Prostate gland (tissue), 2 donors: ENCODE measurements at regions not wholly inside any gene's neighbourhood (a gene's known extent, or its start where the extent isn't known, plus 50 kb on each side); places are given as distances from the start of the nearest gene placed in this dataset.

Source experiments
- DNase-seq: peaks from one replicate; pipeline ENCODE4 v3.0.0-alpha.2; 2019; ENCODE audit warnings: low spot score
- H3K27ac ChIP-seq, 2 donors: fragments of 200-600 bp; sonication (generic); 2 replicates each; pipeline ENCODE4 v1.5.1; 2017 to 2019
- H3K27me3 ChIP-seq: fragments of 200-600 bp; sonication (generic); replicated peaks from 2 replicates; pipeline ENCODE4 v1.5.1; 2019; ENCODE audit not compliant: insufficient read depth
- H3K36me3 ChIP-seq, 2 donors: fragments of 200-600 bp; sonication (generic); 1 replicate in 1 of 2; 2 replicates in 1 of 2; pipeline versions ENCODE4 v1.5.1 to v1.8.1; 2017 to 2019
- H3K4me1 ChIP-seq: fragments of 200-600 bp; sonication (generic); replicated peaks from 2 replicates; pipeline ENCODE4 v1.5.1; 2019
- H3K4me3 ChIP-seq, 2 donors: fragments of 200-600 bp; sonication (generic); 2 replicates each; pipeline ENCODE4 v1.5.1; 2017 to 2019
- H3K9me3 ChIP-seq: fragments of 200-600 bp; sonication (generic); 2 replicates; pipeline ENCODE4 v1.5.1; 2017
- CTCF ChIP-seq, 4 experiments: fragments of 200-600 bp in 2 of 4; fragments of 450-650 bp in 2 of 4; sonication (generic) in 2 of 4; IDR thresholded peaks; 1 replicate in 3 of 4; 2 replicates in 1 of 4; pipeline ENCODE4 v1.5.1; 2016 to 2019; ENCODE audit warnings: antibody characterized with exemption in 4 of 4, mild to moderate bottlenecking in 2 of 4, moderate library complexity in 2 of 4
- POLR2A ChIP-seq: fragments of 450-650 bp; IDR thresholded peaks from one replicate; pipeline ENCODE4 v1.6.1; 2016; ENCODE audit warnings: antibody characterized with exemption, mild to moderate bottlenecking
- POLR2AphosphoS5 ChIP-seq: sonication (generic); formaldehyde crosslinking; IDR thresholded peaks from one replicate; pipeline ENCODE4 v1.6.1; 2017; ENCODE audit warnings: antibody characterized with exemption
- WGBS: methylation state at CpG from one replicate; pipeline ENCODE4 v1.1.5; 2018; 5-methylcytosine and 5-hydroxymethylcytosine counted together
- intact Hi-C: fragments of 100-400 bp; cut with DNase I; formaldehyde crosslinking; loops from one replicate; pipeline ENCODE4 v1.14.2; 2022

GRCh38 chr19:28475525-28475924, 737.4 kb downstream of the UQCRFS1 start:
- intact Hi-C loops: no loop called here
- WGBS: 69% methylated on average over 5 of the region's 5 CpGs
- Histone ChIP-seq H3K4me1 (no peaks in the 10 kb centered on the region), H3K9me3 (no peaks in the 10 kb centered on the region), H3K27ac (no peak overlapping the region), H3K36me3 (no peaks in the 10 kb centered on the region), H3K27me3 (no peaks in the 10 kb centered on the region), H3K4me3 (no peak overlapping the region)
- TF ChIP-seq POLR2A (no peak), CTCF (IDR thresholded peaks at IDR 0.05) (no peak), POLR2AphosphoS5 (no peak)
- DNase-seq: no peak

GRCh38 chr19:28472843-28473242, 740.1 kb downstream of the UQCRFS1 start:
- intact Hi-C loops: no loop called here
- no peaks in the 10 kb centered on the region for H3K9me3 ChIP-seq
- WGBS: 48% methylated on average over 7 of the region's 7 CpGs

GRCh38 chr19:28471731-28472510, 741.0 kb downstream of the UQCRFS1 start:
- Histone ChIP-seq H3K36me3 (no peaks in the 10 kb centered on the region), H3K4me1 (no peaks in the 10 kb centered on the region), H3K27ac (no peak overlapping the region), H3K9me3 (no peaks in the 10 kb centered on the region), H3K4me3 (no peak overlapping the region), H3K27me3 (no peaks in the 10 kb centered on the region)
- TF ChIP-seq POLR2AphosphoS5: no peak
- TF ChIP-seq POLR2A: no peak
- no peak for TF ChIP-seq CTCF (IDR thresholded peaks at IDR 0.05)
- intact Hi-C loops: no loop called here
- no peak for DNase-seq
- 81% methylated on average over 7 of the region's 7 CpGs for WGBS

More at GRCh38 chr19:28472843-28473242, 740.1 kb downstream of the UQCRFS1 start:
- TF ChIP-seq POLR2A: no peak
- no peak overlapping the region for H3K27ac ChIP-seq
- no peaks in the 10 kb centered on the region for H3K27me3 ChIP-seq
- DNase-seq: no peak
- no peaks in the 10 kb centered on the region for H3K4me1 ChIP-seq
- no peak overlapping the region for H3K4me3 ChIP-seq
- no peaks in the 10 kb centered on the region for H3K36me3 ChIP-seq

- Histone ChIP-seq H3K36me3 (no peaks in the 10 kb centered on the region), H3K4me1 (no peaks in the 10 kb centered on the region), H3K27ac (no peak overlapping the region), H3K4me3 (no peak overlapping the region), H3K9me3 (no peaks in the 10 kb centered on the region), H3K27me3 (no peaks in the 10 kb centered on the region)
- no peak for TF ChIP-seq POLR2A
- no peak for TF ChIP-seq POLR2AphosphoS5
- TF ChIP-seq CTCF (IDR thresholded peaks at IDR 0.05): no peak
- intact Hi-C loops: loop anchor here (5.0 kb wide), 1 partner anchor 408 kb away; no protein-coding TSS in a partner anchor
- no peak for DNase-seq
- WGBS: 70% methylated on average over 7 of the region's 7 CpGs
Measured at GRCh38 chr19:28469544-28469943, 743.4 kb downstream of the UQCRFS1 start.

GRCh38 chr19:28468701-28469459, 744.1 kb downstream of the UQCRFS1 start:
- WGBS: 9% methylated on average over 17 of the region's 17 CpGs
- intact Hi-C loops: loop anchor here (5.0 kb wide), 1 partner anchor 408 kb away; no protein-coding TSS in a partner anchor
- Histone ChIP-seq H3K4me1 (no peaks in the 10 kb centered on the region), H3K27ac (no peak overlapping the region), H3K36me3 (no peaks in the 10 kb centered on the region), H3K27me3 (no peaks in the 10 kb centered on the region), H3K9me3 (no peaks in the 10 kb centered on the region), H3K4me3 (no peak overlapping the region)
- no peak for DNase-seq
- TF ChIP-seq CTCF (IDR thresholded peaks at IDR 0.05): no peak
